Glomerular visceral epithelial cell (primary cell): ENCODE measurements at regions not wholly inside any gene's neighbourhood (a gene's known extent, or its start where the extent isn't known, plus 50 kb on each side); places are given as distances from the start of the nearest gene placed in this dataset.
"Not testable (repeated sequence)": the region's sequence is repeated elsewhere in the genome, so short reads cannot be mapped to it uniquely, and the experiment has no call there.

Experiments used
- DNase-seq: peaks from one replicate; pipeline ENCODE4 v3.0.0-alpha.2; 2016; ENCODE audit errors: extremely low spot score

DNA sequence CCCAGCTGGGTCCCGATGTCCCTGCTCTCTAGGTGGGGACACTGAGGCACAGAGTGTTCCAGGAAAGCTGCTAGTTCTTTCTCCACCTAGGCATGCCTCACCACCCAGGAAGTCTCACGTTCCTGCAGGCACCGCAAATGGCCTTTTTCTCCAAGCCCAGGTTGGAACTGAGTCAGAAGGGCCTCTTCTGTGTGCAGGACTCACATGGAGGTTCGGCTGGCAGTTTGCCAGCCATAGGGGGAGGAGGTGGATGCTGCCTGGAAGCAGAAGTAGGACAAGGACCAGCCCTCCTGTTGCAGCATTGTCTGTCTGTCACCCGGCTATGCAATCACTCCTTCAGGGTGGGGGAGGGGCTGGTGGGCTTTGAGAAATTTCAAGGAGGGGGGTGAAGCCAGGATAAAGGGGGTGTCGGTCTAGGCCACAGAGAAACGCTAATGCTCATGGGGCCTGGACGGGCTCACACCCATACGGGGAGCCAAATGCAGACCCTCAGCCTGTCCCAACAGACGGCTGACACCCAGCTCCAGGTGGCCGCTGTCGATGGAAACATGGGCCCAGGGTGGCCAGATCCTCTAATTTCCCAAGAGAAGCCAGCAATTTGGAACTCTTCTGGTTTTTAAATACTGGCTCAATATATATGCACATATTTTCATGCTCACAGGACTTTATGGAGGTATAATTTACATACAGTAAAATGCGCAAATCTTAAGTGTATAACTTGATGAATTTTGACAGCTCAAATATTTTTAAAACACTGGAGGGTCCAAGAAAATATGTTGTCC lies 120.5 kb downstream of the PHETA1 start:
- DNase-seq = peak; percentile 1

GRCh38 chr12:111247083-111247783 lies 121.7 kb downstream of the PHETA1 start:
- DNase-seq = no peak

GRCh38 chr12:111246477-111247011 lies 122.4 kb downstream of the PHETA1 start:
- DNase-seq = no peak

GRCh38 chr12:111245701-111246476 lies 123.0 kb downstream of the PHETA1 start:
- DNase-seq = no peak

- no peak for DNase-seq
Observed at GRCh38 chr12:111244673-111245072, 124.2 kb downstream of the PHETA1 start.

DNA sequence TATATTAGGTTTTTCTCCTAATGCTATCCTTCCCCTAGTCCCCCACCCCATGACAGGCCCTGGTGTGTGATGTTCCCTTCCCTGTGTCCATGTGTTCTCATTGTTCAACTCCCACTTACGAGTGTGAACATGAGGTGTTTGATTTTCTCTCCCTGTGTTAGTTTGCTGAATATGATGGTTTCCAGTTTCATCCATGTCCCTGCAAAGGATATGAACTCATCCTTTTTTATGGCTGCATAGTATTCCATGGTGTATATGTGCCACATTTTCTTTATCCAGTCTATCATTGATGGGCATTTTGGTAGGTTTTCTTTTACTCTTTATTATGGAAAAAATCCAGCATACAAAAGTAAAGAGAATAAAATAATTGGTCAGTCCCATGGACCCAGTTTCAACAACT lies 126.1 kb downstream of the PHETA1 start:
- not testable (repeated sequence) for DNase-seq

DNA sequence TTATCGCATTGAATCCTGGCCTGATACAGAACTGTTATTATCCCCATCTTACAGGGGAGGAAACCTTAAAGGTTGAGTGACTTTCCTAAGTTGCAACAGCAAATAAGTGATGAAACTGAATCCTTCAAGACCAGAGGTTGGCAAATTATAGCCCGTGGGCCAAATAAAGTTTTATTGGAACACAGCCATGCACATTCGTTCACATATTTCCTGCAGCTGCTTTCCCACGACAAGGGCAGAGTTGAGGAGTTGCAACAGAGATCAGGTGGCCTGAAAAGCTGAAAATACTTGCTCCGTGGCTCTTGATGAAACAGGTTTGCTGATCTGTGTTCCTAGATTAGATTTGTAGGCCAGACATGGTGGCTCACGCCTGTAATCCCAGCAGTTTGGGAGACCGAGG lies 126.7 kb downstream of the PHETA1 start:
- DNase-seq = no peak

DNA sequence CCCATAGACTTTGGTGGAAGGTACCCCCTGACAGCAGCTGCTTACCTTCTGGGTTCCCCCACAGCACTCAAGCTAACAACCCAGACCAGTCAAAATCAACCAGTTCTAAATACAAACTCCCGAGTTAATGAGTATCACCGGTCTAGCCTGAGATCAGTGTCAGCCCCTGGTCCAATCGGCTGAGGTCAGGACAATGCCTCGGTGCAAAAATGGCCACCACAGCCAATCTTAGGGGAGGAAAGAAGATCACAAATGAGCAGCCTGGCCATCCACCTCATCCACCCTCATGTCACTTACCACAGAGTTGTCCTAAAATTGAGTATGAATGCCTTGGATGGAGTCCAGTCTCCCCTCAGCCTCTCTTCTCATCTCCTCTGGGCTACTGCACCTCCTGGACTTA lies 128.5 kb downstream of the PHETA1 start:
- DNase-seq = no peak

- DNase-seq = no peak
Observed at GRCh38 chr12:111239235-111239634, 129.7 kb downstream of the PHETA1 start.

- DNase-seq = no peak
Observed at GRCh38 chr12:111238075-111238734, 130.7 kb downstream of the PHETA1 start.

- not testable (repeated sequence) for DNase-seq
Observed at GRCh38 chr12:111234491-111234890, 134.4 kb downstream of the PHETA1 start.

DNA sequence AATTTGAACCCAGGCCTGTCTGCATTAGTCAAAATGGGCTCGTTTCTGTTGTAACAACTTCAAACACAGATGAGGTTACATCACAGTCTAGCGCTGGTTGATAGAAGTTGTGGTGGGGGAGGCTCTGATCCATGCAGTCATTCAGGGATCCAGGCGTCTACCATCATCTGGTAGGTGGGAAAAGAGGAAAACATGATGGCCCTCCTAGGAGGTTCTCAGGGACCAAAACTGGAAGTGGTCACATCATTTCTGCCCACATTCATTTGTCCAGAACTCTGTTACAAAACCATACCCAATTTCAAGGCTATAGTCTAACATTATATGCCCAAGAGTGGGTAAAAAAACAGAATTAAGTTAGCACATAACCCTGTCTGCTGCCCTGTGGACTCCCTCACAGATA lies 135.1 kb downstream of the PHETA1 start:
- DNase-seq = no peak

GRCh38 chr12:111230649-111231048 lies 138.2 kb downstream of the PHETA1 start:
- no peak for DNase-seq

DNA sequence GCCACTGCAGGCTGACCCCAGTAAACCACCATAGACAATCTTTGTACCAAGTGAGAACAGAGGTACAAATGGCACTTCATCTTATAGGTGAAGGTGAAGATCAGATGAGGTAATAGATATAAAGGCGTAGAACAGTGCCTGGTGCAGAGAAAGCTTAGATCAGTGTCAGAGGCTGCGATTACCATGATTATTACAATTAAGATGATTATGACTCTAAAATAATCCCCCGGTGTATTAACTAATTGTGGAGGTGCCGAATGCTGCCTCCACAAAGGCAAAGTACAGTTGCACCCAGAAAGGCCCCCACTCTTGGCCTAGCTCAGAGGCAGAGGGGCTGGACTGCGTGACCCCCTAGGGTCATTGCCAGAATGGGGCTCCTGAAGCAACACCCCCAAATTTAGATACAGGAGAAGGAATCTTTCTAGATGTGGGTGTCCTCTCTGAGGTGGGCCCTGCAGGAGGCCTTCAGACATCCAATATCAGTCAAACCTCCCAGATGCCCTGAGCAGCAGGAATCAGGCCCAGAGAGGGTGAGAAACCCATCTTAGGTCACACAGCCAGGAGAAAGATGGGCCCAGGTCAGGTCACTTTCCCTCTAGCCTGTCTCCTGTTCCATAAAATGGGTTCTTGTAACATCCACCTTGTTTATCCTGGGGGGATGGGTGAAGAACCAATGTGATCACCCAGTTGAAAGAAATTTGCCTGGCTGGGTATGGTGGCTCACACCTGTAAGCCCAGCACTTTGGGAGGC lies 139.8 kb downstream of the PHETA1 start:
- no peak for DNase-seq

GRCh38 chr12:111227476-111228420 lies 141.1 kb downstream of the PHETA1 start:
- no peak for DNase-seq

DNA sequence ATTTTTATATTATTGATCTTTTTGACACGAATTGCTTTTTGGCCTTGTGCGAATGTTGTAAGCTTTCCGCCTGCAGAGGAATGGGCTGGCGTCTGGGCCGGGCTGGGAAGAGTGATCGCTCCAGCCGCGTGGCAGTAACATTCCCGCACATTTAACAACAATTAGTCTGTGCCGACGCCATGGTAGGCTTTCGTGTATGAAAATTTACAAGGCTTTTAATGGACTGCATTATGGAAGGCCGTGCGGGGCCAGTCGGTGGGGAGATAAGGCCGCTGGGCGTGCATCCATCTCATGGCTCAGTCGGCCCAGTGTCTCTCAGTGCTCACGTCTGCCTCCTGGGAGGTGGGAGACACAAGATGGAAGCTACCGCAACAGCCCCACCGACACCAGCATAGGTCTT lies 142.2 kb downstream of the PHETA1 start:
- DNase-seq = no peak

- no peak for DNase-seq
Observed at GRCh38 chr12:111225307-111225706, 143.6 kb downstream of the PHETA1 start.

DNA sequence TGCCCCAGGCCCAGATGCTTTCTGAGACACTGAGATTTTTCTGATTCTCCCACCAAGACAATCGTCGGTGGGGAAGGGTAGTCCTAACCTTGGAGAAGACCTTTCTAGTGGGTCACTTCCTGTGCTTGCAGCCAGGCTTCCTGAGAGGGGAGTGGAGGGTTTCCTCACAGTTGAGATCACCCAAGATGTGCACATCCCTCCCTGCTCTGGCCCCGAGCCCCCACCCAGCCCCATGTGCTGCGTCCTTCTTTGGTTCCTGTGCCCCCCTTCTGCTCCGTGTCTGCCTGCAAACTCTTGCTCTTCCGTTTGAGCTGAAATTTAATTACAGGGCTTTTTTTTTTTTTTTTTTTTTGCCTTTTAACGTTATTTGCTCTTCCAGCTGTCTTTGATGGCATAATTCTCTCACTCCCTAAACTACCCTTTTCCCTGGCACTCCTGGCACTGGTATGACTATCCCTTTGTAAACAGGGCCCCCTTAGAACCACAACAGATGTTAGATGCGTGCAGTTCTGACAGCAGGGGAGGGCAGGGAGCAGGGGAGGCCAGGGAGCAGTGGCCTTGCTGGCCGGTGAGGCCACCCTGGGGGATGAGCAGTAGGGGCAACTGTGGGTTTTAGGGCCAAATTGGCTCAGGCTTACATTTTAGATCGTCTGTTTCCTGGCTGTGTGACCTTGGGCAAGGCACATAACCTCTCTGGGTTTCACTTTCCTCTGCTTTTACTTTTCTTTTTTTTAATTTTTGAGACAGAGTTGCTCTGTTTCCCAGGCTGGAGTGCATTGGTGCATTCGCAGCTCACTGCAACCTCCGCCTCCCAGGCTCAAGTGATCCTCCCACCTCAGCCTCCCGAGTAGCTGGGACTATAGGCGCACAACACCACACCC lies 144.5 kb downstream of the PHETA1 start:
- DNase-seq = no peak

- DNase-seq = no peak
Observed at GRCh38 chr12:111222523-111222922, 146.4 kb downstream of the PHETA1 start.
